GM18499 (cell line): ENCODE measurements at regions not wholly inside any gene's neighbourhood (a gene's known extent, or its start where the extent isn't known, plus 50 kb on each side); places are given as distances from the start of the nearest gene placed in this dataset.
"Not testable (repeated sequence)": the region's sequence is repeated elsewhere in the genome, so short reads cannot be mapped to it uniquely, and the experiment has no call there.

ENCODE experiments used
- ATAC-seq: cut with Tn5 transposase; IDR thresholded peaks from one replicate; pipeline ENCODE4 v1.9.1; 2021; ENCODE audit warnings: moderate number of reproducible peaks; ENCODE audit not compliant: insufficient read depth, unreplicated experiment

GRCh38 chr16:17568239-17568638 lies 97.5 kb upstream of the XYLT1 start:
- ATAC-seq: no peak

- ATAC-seq: no peak
These were observed 96.7 kb upstream of the XYLT1 start for GRCh38 chr16:17567455-17567854.

GRCh38 chr16:17566656-17567450 lies 96.1 kb upstream of the XYLT1 start:
- ATAC-seq: no peak

GRCh38 chr16:17566075-17566474 lies 95.3 kb upstream of the XYLT1 start:
- ATAC-seq: no peak

- ATAC-seq: no peak
These were observed 94.8 kb upstream of the XYLT1 start for GRCh38 chr16:17565605-17566004.

GRCh38 chr16:17564856-17565255 lies 94.1 kb upstream of the XYLT1 start:
- ATAC-seq: no peak

- no peak for ATAC-seq
These were observed 92.7 kb upstream of the XYLT1 start for GRCh38 chr16:17563323-17564091.

- no peak for ATAC-seq
These were observed 90.3 kb upstream of the XYLT1 start for GRCh38 chr16:17561056-17561455.

- no peak for ATAC-seq
These were observed 89.8 kb upstream of the XYLT1 start for GRCh38 chr16:17560548-17560947.

- ATAC-seq: no peak
These were observed 88.6 kb upstream of the XYLT1 start for GRCh38 chr16:17559394-17559793.

- ATAC-seq: no peak
These were observed 87.2 kb upstream of the XYLT1 start for GRCh38 chr16:17557949-17558348.

- ATAC-seq: no peak
These were observed 86.7 kb upstream of the XYLT1 start for GRCh38 chr16:17557480-17557879.

- no peak for ATAC-seq
These were observed 85.7 kb upstream of the XYLT1 start for GRCh38 chr16:17556276-17557052.

- no peak for ATAC-seq
These were observed 84.4 kb upstream of the XYLT1 start for GRCh38 chr16:17555176-17555575.

GRCh38 chr16:17552351-17552750 lies 81.6 kb upstream of the XYLT1 start:
- ATAC-seq: no peak

GRCh38 chr16:17551682-17552081 lies 80.9 kb upstream of the XYLT1 start:
- ATAC-seq: not testable (repeated sequence)

GRCh38 chr16:17548825-17549224 lies 78.1 kb upstream of the XYLT1 start:
- no peak for ATAC-seq

GRCh38 chr16:17544785-17545184 lies 74.0 kb upstream of the XYLT1 start:
- no peak for ATAC-seq

GRCh38 chr16:17544304-17544703 lies 73.5 kb upstream of the XYLT1 start:
- no peak for ATAC-seq

- ATAC-seq: no peak
These were observed 72.3 kb upstream of the XYLT1 start for GRCh38 chr16:17543073-17543472.

GRCh38 chr16:17541324-17541723 lies 70.6 kb upstream of the XYLT1 start:
- ATAC-seq: no peak
